ENCODE measurements at regions not wholly inside any gene's neighbourhood (a gene's known extent, or its start where the extent isn't known, plus 50 kb on each side); places are given as distances from the start of the nearest gene placed in this dataset.

DNA sequence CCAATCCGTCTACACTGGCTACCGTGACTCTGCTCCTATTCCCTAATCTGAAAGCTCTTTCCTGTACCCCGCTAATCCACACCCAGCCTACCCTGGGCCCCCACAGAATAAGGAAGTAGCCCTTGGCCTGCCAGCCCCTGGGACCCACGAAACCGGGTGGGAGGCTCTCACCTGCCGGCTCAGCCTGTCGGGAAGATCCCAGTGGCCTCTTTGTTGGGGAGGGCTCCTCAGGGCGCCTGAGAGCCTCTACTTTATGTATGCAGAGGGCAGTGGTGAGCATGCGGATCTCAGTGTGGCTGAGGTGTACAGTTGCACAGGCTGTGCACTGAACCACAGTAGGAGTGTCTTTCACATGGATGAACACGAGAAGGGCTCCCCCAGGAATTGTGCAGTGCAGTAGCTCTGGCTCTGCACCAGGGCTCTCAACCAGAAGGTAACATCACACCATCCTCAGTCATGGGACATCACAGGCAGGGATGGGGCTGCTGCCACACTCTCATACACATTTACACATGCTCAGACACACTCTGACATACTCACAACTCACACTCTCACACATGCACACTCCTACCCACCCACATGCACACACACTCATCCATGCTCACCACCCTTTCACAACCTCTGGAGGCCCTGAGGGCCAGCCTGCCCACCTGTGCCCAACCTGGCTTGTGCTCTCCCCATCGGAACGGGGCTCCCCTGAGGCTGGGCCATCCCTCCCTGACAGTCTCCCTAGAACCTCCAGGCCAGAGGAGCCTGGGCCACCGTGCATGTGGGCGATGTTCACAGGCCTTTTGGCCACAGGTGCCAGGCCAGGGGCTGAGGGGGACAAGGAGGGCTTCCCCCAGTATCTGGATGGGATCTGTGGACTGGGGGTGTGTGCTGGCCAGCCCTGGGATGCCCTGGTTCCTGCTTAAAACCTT is 135.0 kb downstream of the URI1 start:
- ChIA-PET POLR2A (interaction anchor here (0.5 kb wide), 1 partner anchor 545 kb away, joined by 5 read pairs; no protein-coding TSS in a partner anchor), CTCF (ENCODE audit: low intra/inter-chr PET ratio) (no interaction called here)
- Histone ChIP-seq H4K20me1 (replicated peaks; ENCODE audit: control insufficient read depth, insufficient read depth, low read length) (peaks cover 2% of the 10 kb centered on the region; the same call in 1 of the 2 replicates), H3K4me1 (replicated peaks in 1 of 2; ENCODE audit: control insufficient read depth in 2 of 2, insufficient read depth in 2 of 2, low read length in 2 of 2) (no peaks in the 10 kb centered on the region), H3K9me3 (replicated peaks; ENCODE audit: control insufficient read depth, insufficient read depth, low read depth, low read length) (no peaks in the 10 kb centered on the region), H3K79me2 (ENCODE audit: control insufficient read depth, insufficient read depth, low read length) (no peaks in the 10 kb centered on the region), H3K36me3 (ENCODE audit: control insufficient read depth, insufficient read depth, low read length) (no peaks in the 10 kb centered on the region), H3K9ac (ENCODE audit: insufficient read depth in 1 of 2, low read depth in 2 of 2, low read length in 2 of 2) (no peak overlapping the region), H3K27ac (ENCODE audit: extremely low read depth, low read depth, low read length) (no peak overlapping the region), H3K27me3 (ENCODE audit: control insufficient read depth in 2 of 2, insufficient read depth in 2 of 2, low read length in 2 of 2) (peaks cover 14 to 62% of the 10 kb centered on the region in 2 experiments), H2AFZ (ENCODE audit: low read depth, low read length) (no peak overlapping the region), H3K4me2 (ENCODE audit: insufficient read depth, low read length) (no peak overlapping the region), H3K9me1 (ENCODE audit: control insufficient read depth, insufficient read depth, low read length) (no peaks in the 10 kb centered on the region), H3K4me3 (no peak overlapping the region)
- ATAC-seq: peak; percentile 38; the same call in 2 of the 3 replicates
- intact Hi-C loops (cut with micrococcal nuclease): no loop called here
- 1% methylated on average over 14 of the region's 14 CpGs for WGBS (ENCODE audit: insufficient coverage, low coverage, missing lambda C conversion rate)
- in situ Hi-C loops (cut with MboI): no loop called here
- no peak for FAIRE-seq
- TF ChIP-seq, protein P1, sequence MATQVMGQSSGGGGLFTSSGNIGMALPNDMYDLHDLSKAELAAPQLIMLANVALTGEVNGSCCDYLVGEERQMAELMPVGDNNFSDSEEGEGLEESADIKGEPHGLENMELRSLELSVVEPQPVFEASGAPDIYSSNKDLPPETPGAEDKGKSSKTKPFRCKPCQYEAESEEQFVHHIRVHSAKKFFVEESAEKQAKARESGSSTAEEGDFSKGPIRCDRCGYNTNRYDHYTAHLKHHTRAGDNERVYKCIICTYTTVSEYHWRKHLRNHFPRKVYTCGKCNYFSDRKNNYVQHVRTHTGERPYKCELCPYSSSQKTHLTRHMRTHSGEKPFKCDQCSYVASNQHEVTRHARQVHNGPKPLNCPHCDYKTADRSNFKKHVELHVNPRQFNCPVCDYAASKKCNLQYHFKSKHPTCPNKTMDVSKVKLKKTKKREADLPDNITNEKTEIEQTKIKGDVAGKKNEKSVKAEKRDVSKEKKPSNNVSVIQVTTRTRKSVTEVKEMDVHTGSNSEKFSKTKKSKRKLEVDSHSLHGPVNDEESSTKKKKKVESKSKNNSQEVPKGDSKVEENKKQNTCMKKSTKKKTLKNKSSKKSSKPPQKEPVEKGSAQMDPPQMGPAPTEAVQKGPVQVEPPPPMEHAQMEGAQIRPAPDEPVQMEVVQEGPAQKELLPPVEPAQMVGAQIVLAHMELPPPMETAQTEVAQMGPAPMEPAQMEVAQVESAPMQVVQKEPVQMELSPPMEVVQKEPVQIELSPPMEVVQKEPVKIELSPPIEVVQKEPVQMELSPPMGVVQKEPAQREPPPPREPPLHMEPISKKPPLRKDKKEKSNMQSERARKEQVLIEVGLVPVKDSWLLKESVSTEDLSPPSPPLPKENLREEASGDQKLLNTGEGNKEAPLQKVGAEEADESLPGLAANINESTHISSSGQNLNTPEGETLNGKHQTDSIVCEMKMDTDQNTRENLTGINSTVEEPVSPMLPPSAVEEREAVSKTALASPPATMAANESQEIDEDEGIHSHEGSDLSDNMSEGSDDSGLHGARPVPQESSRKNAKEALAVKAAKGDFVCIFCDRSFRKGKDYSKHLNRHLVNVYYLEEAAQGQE (IDR thresholded peaks at IDR 0.05; ENCODE audit: borderline replicate concordance): no peak
- TF ChIP-seq, protein P1 (CRISPR knock-in tag; IDR thresholded peaks at IDR 0.05; ENCODE audit: low read depth): no peak
- TF ChIP-seq SETDB1 (IDR thresholded peaks at IDR 0.05; ENCODE audit: low read length) (no peak), ZNF445 (CRISPR knock-in tag; IDR thresholded peaks at IDR 0.05; ENCODE audit: low read depth) (no peak), SLC30A9 (CRISPR knock-in tag; IDR thresholded peaks at IDR 0.05) (no peak), TBL1XR1 (IDR thresholded peaks at IDR 0.05; ENCODE audit: low read length in 2 of 2) (no peak)
- TF ChIP-seq, protein P2, sequence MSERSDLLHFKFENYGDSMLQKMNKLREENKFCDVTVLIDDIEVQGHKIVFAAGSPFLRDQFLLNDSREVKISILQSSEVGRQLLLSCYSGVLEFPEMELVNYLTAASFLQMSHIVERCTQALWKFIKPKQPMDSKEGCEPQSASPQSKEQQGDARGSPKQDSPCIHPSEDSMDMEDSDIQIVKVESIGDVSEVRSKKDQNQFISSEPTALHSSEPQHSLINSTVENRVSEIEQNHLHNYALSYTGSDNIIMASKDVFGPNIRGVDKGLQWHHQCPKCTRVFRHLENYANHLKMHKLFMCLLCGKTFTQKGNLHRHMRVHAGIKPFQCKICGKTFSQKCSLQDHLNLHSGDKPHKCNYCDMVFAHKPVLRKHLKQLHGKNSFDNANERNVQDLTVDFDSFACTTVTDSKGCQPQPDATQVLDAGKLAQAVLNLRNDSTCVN (CRISPR knock-in tag; IDR thresholded peaks at IDR 0.05): no peak
- TF ChIP-seq, protein P3, sequence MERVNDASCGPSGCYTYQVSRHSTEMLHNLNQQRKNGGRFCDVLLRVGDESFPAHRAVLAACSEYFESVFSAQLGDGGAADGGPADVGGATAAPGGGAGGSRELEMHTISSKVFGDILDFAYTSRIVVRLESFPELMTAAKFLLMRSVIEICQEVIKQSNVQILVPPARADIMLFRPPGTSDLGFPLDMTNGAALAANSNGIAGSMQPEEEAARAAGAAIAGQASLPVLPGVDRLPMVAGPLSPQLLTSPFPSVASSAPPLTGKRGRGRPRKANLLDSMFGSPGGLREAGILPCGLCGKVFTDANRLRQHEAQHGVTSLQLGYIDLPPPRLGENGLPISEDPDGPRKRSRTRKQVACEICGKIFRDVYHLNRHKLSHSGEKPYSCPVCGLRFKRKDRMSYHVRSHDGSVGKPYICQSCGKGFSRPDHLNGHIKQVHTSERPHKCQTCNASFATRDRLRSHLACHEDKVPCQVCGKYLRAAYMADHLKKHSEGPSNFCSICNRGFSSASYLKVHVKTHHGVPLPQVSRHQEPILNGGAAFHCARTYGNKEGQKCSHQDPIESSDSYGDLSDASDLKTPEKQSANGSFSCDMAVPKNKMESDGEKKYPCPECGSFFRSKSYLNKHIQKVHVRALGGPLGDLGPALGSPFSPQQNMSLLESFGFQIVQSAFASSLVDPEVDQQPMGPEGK (CRISPR knock-in tag; IDR thresholded peaks at IDR 0.05; ENCODE audit: borderline replicate concordance): no peak
- BruUV-seq (replicated peaks): no TSS peak
- no peak for DNase-seq (ENCODE audit: extremely low read depth in 1 of 4, low spot score in 3 of 4)

Data from K562 (cell line).